OCI-LY7 (cell line): ENCODE measurements at regions not wholly inside any gene's neighbourhood (a gene's known extent, or its start where the extent isn't known, plus 50 kb on each side); places are given as distances from the start of the nearest gene placed in this dataset.

Source experiments
- CTCF ChIP-seq: fragments of 200-600 bp; sonication (generic); conservative IDR thresholded peaks from 2 replicates; pipeline ENCODE4 v1.5.1; 2014; ENCODE audit warnings: mild to moderate bottlenecking, antibody characterized with exemption, low read length, moderate library complexity, mixed read lengths
- EZH2phosphoT487 ChIP-seq: fragments of 200-600 bp; sonication (generic); IDR thresholded peaks from 2 replicates; pipeline ENCODE4 v1.6.1; 2018; ENCODE audit warnings: low read depth, borderline replicate concordance, mild to moderate bottlenecking, mixed run types, antibody characterized with exemption, low read length, moderate library complexity, mixed read lengths

DNA sequence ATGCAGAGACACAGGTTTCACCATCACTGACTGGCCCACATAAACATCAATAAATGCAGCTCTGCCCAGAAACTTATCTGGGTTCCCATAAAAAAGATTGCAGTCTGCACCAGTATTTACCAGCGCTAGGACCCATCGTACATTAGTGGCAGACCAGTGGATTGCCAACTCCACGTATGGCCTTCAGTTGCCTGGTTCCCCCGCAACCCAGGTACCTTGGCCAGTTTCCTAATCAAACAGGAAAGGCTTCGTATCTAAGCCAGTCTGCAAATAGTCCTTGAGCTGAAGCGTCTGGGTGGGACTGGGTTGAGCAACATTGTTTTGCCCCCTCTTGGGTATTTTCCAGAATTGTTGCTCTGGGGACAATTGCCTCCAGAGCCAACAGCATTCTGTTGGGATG is 1639.3 kb downstream of the MRPL39 start:
- TF ChIP-seq CTCF: no peak
- TF ChIP-seq EZH2phosphoT487: no peak
